ENCODE measurements at regions not wholly inside any gene's neighbourhood (a gene's known extent, or its start where the extent isn't known, plus 50 kb on each side); places are given as distances from the start of the nearest gene placed in this dataset.

DNA sequence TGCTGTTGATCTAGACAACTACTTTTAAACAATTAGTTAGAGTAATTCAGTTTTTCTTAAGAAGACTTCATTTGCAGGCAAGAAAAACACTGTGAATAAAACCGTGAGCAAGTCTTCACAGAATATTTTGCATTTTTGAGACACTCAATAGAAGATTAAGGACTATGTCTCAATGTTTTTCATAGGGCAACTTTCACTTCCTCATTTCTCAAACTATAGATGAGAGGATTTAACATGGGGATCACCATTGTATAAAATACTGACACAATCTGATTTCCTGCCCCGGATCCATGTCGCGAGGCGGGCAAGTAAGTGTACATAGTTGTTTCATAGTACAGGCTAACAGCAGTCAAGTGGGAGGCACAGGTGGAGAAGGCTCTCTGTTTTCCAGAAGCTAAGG, 108.8 kb upstream of the IGSF1 start:
- H3K36me3 Mint-ChIP-seq (ENCODE audit: insufficient read depth, unreplicated experiment) = no peaks in the 10 kb centered on the region
- no peak overlapping the region for H3K4me3 Mint-ChIP-seq (ENCODE audit: unreplicated experiment)
- ChIA-PET POLR2A (no interaction called here), CTCF (no interaction called here)
- H3K9me3 Mint-ChIP-seq (ENCODE audit: unreplicated experiment) = no peaks in the 10 kb centered on the region
- no TSS peak for BruUV-seq (replicated peaks)
- H3K27me3 Mint-ChIP-seq (ENCODE audit: insufficient read depth, unreplicated experiment) = peaks cover 41% of the 10 kb centered on the region
- DNase-seq (ENCODE audit: unreplicated experiment) = no peak
- intact Hi-C loops (cut with micrococcal nuclease) = no loop called here
- no peak overlapping the region for H3K27ac Mint-ChIP-seq (ENCODE audit: low read depth, unreplicated experiment)
- H3K4me1 Mint-ChIP-seq (ENCODE audit: insufficient read depth, unreplicated experiment) = no peaks in the 10 kb centered on the region
- TF ChIP-seq, protein P1, sequence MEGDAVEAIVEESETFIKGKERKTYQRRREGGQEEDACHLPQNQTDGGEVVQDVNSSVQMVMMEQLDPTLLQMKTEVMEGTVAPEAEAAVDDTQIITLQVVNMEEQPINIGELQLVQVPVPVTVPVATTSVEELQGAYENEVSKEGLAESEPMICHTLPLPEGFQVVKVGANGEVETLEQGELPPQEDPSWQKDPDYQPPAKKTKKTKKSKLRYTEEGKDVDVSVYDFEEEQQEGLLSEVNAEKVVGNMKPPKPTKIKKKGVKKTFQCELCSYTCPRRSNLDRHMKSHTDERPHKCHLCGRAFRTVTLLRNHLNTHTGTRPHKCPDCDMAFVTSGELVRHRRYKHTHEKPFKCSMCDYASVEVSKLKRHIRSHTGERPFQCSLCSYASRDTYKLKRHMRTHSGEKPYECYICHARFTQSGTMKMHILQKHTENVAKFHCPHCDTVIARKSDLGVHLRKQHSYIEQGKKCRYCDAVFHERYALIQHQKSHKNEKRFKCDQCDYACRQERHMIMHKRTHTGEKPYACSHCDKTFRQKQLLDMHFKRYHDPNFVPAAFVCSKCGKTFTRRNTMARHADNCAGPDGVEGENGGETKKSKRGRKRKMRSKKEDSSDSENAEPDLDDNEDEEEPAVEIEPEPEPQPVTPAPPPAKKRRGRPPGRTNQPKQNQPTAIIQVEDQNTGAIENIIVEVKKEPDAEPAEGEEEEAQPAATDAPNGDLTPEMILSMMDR (IDR thresholded peaks at IDR 0.05; ENCODE audit: unreplicated experiment) = no peak

DNA sequence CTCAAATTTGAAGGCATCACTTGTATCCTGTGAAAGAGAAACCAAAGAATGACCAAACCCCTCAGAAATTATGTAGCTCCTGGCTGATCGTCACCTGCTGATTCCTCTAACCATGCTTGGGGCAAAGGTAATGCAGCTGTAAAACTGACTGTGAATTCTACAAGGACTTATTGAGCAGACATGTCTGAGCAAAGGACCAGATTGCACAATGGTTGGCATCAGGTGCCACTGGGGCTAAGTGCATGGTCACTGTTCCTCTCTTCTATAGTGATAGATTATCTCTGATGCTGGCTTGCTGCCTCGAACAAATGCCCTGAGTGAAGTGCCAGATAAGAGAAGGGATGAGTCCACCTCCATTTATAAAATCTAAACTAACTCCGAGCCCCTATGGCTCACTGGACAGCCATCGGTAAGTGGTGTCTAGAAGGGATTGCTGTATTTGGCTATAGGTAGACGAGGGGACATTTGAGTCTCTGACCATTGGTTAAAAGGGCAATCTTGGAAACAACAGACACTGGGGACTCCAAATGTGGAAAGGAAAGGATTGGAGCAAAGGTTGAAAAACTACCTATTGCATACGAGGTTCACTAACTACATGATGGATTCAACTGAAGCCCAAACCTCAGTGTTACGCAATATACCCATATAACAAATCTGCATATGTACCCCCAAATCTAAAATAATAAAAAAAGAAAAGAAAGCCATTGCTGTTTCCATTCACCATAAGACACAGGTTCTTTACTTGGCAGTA, 110.7 kb upstream of the IGSF1 start:
- intact Hi-C loops (cut with micrococcal nuclease) = no loop called here
- Mint-ChIP-seq H3K4me1 (ENCODE audit: insufficient read depth, unreplicated experiment) (no peaks in the 10 kb centered on the region), H3K27ac (ENCODE audit: low read depth, unreplicated experiment) (no peak overlapping the region), H3K4me3 (ENCODE audit: unreplicated experiment) (no peak overlapping the region), H3K36me3 (ENCODE audit: insufficient read depth, unreplicated experiment) (no peaks in the 10 kb centered on the region), H3K27me3 (ENCODE audit: insufficient read depth, unreplicated experiment) (peaks cover 57% of the 10 kb centered on the region), H3K9me3 (ENCODE audit: unreplicated experiment) (no peaks in the 10 kb centered on the region)
- TF ChIP-seq, protein P1 (IDR thresholded peaks at IDR 0.05; ENCODE audit: unreplicated experiment) = no peak
- peak; percentile 43 for DNase-seq (ENCODE audit: unreplicated experiment)
- ChIA-PET POLR2A (no interaction called here), CTCF (no interaction called here)
- BruUV-seq (replicated peaks) = no TSS peak

DNA sequence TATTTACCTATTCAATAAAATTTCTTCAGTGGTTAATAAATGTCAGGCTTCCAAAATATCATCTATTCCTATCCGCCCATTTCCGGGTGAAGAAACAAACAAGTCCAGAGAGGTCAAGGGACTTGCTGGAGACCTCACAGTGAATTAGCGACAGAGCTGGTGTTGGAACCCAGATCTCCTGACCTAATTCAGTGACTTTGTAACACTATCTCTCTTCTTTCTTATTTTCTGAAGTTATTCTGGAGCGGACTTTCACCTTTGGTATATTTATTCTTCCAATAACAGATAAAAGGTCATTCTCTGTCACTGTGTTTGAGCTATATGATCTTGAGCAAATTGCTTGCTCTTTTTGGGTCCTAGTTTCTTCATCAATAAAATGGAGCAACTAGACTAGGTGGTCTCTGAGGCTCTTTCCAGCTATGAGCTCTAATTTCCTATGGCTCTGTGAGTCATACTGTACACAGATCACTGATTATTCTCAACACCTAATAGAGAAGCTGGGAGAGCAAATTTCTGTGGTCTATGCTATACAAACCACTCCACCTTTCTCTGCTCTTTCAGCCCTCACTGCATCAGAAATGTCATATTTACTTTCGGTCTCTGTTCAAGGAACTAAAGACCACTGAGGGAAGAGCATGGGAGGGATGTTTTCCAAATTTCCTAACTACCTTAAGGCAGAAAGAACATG, 113.2 kb upstream of the IGSF1 start:
- no peaks in the 10 kb centered on the region for H3K9me3 Mint-ChIP-seq (ENCODE audit: unreplicated experiment)
- peaks cover 41% of the 10 kb centered on the region for H3K27me3 Mint-ChIP-seq (ENCODE audit: insufficient read depth, unreplicated experiment)
- ChIA-PET CTCF (no interaction called here), POLR2A (no interaction called here)
- intact Hi-C loops (cut with micrococcal nuclease) = no loop called here
- no peak for DNase-seq (ENCODE audit: unreplicated experiment)
- no peaks in the 10 kb centered on the region for H3K36me3 Mint-ChIP-seq (ENCODE audit: insufficient read depth, unreplicated experiment)
- TF ChIP-seq, protein P1 (IDR thresholded peaks at IDR 0.05; ENCODE audit: unreplicated experiment) = no peak
- H3K4me3 Mint-ChIP-seq (ENCODE audit: unreplicated experiment) = no peak overlapping the region
- no TSS peak for BruUV-seq (replicated peaks)
- H3K27ac Mint-ChIP-seq (ENCODE audit: low read depth, unreplicated experiment) = no peak overlapping the region
- no peaks in the 10 kb centered on the region for H3K4me1 Mint-ChIP-seq (ENCODE audit: insufficient read depth, unreplicated experiment)

DNA sequence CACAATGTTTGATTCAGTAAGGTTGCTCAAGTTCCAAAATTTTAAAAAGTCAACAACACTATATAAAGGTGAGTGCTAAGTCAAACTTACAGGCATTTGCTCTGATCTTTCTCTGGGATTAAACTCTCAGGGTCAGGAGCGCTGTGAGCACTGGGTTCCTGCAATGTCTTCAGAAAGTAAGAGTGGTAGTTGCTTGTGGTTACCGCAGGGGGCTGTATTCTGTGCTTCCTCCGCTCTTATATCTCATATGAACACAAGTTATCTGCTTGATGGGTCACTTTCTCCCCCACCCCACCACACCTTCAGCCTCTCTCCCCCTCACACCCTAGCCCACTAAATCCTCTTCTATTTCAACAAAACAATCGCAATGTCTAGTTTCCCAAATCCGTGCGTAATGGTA, 116.4 kb upstream of the IGSF1 start:
- Mint-ChIP-seq H3K9me3 (ENCODE audit: unreplicated experiment) (no peaks in the 10 kb centered on the region), H3K4me1 (ENCODE audit: insufficient read depth, unreplicated experiment) (no peaks in the 10 kb centered on the region), H3K36me3 (ENCODE audit: insufficient read depth, unreplicated experiment) (no peaks in the 10 kb centered on the region), H3K27ac (ENCODE audit: low read depth, unreplicated experiment) (no peak overlapping the region), H3K27me3 (ENCODE audit: insufficient read depth, unreplicated experiment) (peaks cover 34% of the 10 kb centered on the region), H3K4me3 (ENCODE audit: unreplicated experiment) (no peak overlapping the region)
- DNase-seq (ENCODE audit: unreplicated experiment) = peak; percentile 6
- POLR2A ChIA-PET = no interaction called here
- CTCF ChIA-PET = no interaction called here
- intact Hi-C loops (cut with micrococcal nuclease) = no loop called here
- BruUV-seq (replicated peaks) = no TSS peak
- TF ChIP-seq, protein P1 (IDR thresholded peaks at IDR 0.05; ENCODE audit: unreplicated experiment) = peak; percentile 4

Data from MCF 10A (cell line).